GM23248 (cell line): ENCODE measurements at regions not wholly inside any gene's neighbourhood (a gene's known extent, or its start where the extent isn't known, plus 50 kb on each side); places are given as distances from the start of the nearest gene placed in this dataset.

Experiments
- DNase-seq: peaks from one replicate; pipeline ENCODE4 v3.0.0-alpha.2; 2015
- H2AFZ ChIP-seq: fragments of 200-600 bp; sonication (generic); 2 replicates; pipeline ENCODE4 v1.6.1; 2016; ENCODE audit warnings: antibody characterized with exemption
- H3F3A ChIP-seq: fragments of 200-600 bp; sonication (generic); 2 replicates; pipeline ENCODE4 v1.6.1; 2016; ENCODE audit warnings: mild to moderate bottlenecking, antibody characterized with exemption, mixed run types; ENCODE audit not compliant: insufficient read depth
- H3K27ac ChIP-seq: fragments of 200-600 bp; sonication (generic); 2 replicates; pipeline ENCODE4 v1.5.1; 2016; ENCODE audit warnings: mild to moderate bottlenecking
- H3K27me3 ChIP-seq: fragments of 200-600 bp; sonication (generic); replicated peaks from 2 replicates; pipeline ENCODE4 v1.6.1; 2016; ENCODE audit warnings: mild to moderate bottlenecking; ENCODE audit not compliant: insufficient read depth
- H3K36me3 ChIP-seq: fragments of 200-600 bp; sonication (generic); 2 replicates; pipeline ENCODE4 v1.6.1; 2016; ENCODE audit warnings: low read depth, mild to moderate bottlenecking
- H3K4me1 ChIP-seq: fragments of 200-600 bp; sonication (generic); 2 replicates; pipeline ENCODE4 v1.6.1; 2016; ENCODE audit warnings: mild to moderate bottlenecking; ENCODE audit not compliant: insufficient read depth
- H3K4me2 ChIP-seq: fragments of 200-600 bp; sonication (generic); one replicate; pipeline ENCODE4 v1.6.1; 2016; ENCODE audit warnings: mild to moderate bottlenecking; ENCODE audit not compliant: unreplicated experiment
- H3K4me3 ChIP-seq: fragments of 200-600 bp; sonication (generic); 2 replicates; pipeline ENCODE4 v1.5.1; 2016; ENCODE audit warnings: mild to moderate bottlenecking
- H3K79me2 ChIP-seq: fragments of 200-600 bp; sonication (generic); 2 replicates; pipeline ENCODE4 v1.6.1; 2016; ENCODE audit warnings: mild to moderate bottlenecking; ENCODE audit not compliant: insufficient read depth
- H3K9ac ChIP-seq: fragments of 200-600 bp; sonication (generic); 2 replicates; pipeline ENCODE4 v1.6.1; 2016; ENCODE audit warnings: mild to moderate bottlenecking
- H3K9me2 ChIP-seq: fragments of 200-600 bp; sonication (generic); 2 replicates; pipeline ENCODE4 v1.6.1; 2016; ENCODE audit warnings: mixed run types, mild to moderate bottlenecking, moderate library complexity; ENCODE audit not compliant: insufficient read depth
- H3K9me3 ChIP-seq: fragments of 200-600 bp; sonication (generic); one replicate; pipeline ENCODE4 v1.6.1; 2017; ENCODE audit warnings: low read depth
- H4K20me1 ChIP-seq: fragments of 200-600 bp; sonication (generic); 2 replicates; pipeline ENCODE4 v1.6.0; 2016; ENCODE audit not compliant: insufficient read depth
- EZH2 ChIP-seq: fragments of 200-600 bp; sonication (generic); IDR thresholded peaks from 2 replicates; pipeline ENCODE4 v1.6.1; 2018; ENCODE audit warnings: antibody characterized with exemption, mild to moderate bottlenecking; ENCODE audit not compliant: insufficient read depth, poor library complexity, severe bottlenecking
- EZH2phosphoT487 ChIP-seq: fragments of 200-600 bp; sonication (generic); IDR thresholded peaks from 2 replicates; pipeline ENCODE4 v1.6.1; 2018; ENCODE audit warnings: antibody characterized with exemption, moderate library complexity, mild to moderate bottlenecking, low read depth; ENCODE audit not compliant: insufficient read depth
- WGBS, 2 experiments: methylation state at CpG; one replicate each; pipeline ENCODE4 v1.1.6; 2015 to 2017; ENCODE audit warnings: low lambda C conversion rate in 2 of 2, low coverage in 1 of 2; ENCODE audit errors: missing lambda C conversion rate in 2 of 2; 5-methylcytosine and 5-hydroxymethylcytosine counted together
- in situ Hi-C: fragments of 300-500 bp; cut with MboI; formaldehyde crosslinking; loops from 2 replicates; pipeline ENCODE4 v1.15.0; 2020

DNA sequence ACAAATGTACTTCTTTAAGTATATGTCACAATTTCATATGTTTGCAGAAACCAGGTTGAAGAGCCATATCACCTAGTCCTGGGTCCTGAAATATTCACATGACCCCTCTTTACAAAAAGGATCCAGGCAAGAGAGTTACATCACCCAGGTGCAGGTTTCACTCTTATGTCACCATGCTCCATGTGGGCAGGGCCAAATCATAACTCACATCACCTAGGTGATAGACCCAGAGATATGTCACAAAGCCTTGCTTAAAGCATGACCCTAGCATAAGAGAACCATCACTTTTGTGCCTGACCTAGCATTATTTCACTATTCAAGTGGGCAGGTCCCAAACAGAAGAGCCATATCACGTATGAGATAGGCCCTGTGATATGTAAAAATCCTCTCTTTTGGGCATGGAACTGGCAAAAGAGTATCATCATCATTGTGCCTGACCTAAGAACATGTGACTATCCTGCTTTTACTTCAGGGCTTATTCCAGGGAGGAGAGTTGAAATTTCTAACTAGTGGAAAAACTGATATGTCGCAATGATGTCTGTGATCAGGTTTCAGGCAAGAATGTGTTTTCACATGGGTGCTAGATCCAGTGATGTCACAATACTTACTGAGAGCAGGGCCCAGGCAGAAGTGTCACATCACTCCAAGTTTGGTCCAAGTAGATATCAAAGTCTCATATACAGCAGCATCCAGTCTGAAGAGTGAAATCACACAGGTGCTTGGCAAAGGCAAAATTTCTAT lies 909.9 kb upstream of the AMELY start:
- Histone ChIP-seq H3K79me2 (no peaks in the 10 kb centered on the region), H3K4me1 (peaks cover 8% of the 10 kb centered on the region; the same call in 1 of the 2 replicates), H3K36me3 (no peaks in the 10 kb centered on the region), H4K20me1 (no peaks in the 10 kb centered on the region), H2AFZ (no peak overlapping the region), H3K9me2 (no peaks in the 10 kb centered on the region), H3K9ac (no peak overlapping the region), H3K27ac (0 out of 2 replicates have a peak overlapping the region, but pooled peaks have one; percentile 33), H3K4me2 (no peak overlapping the region), H3K9me3 (no peaks in the 10 kb centered on the region), H3F3A (peaks cover 10% of the 10 kb centered on the region; the same call in 1 of the 2 replicates), H3K27me3 (no peaks in the 10 kb centered on the region), H3K4me3 (no peak overlapping the region)
- TF ChIP-seq EZH2phosphoT487 (no peak), EZH2 (no peak)
- peak; percentile 61 for DNase-seq
- WGBS, 2 experiments, result 100% methylated on average over 2 of the region's 2 CpGs
- in situ Hi-C loops, result no loop called here

- in situ Hi-C loops, result no loop called here
- Histone ChIP-seq H3K9me3 (no peaks in the 10 kb centered on the region), H3K36me3 (no peaks in the 10 kb centered on the region)
Measured at GRCh38 chrY:7818924-7819323, 907.4 kb upstream of the AMELY start.

GRCh38 chrY:7816567-7816966 lies 905.0 kb upstream of the AMELY start:
- H3K4me1 ChIP-seq, result 0 out of 2 replicates have a peak, but pooled peaks cover 3% of the 10 kb centered on the region
- no peak for TF ChIP-seq EZH2
- in situ Hi-C loops, result no loop called here

More at GRCh38 chrY:7818924-7819323, 907.4 kb upstream of the AMELY start:
- Histone ChIP-seq H3K79me2 (no peaks in the 10 kb centered on the region), H3K4me3 (no peak overlapping the region), H2AFZ (no peak overlapping the region), H3K9me2 (no peaks in the 10 kb centered on the region), H3K4me1 (0 out of 2 replicates have a peak, but pooled peaks cover 3% of the 10 kb centered on the region), H3K27ac (no peak overlapping the region), H3K4me2 (no peak overlapping the region), H3K9ac (no peak overlapping the region), H3F3A (peaks cover 5% of the 10 kb centered on the region; the same call in 1 of the 2 replicates), H4K20me1 (no peaks in the 10 kb centered on the region), H3K27me3 (no peaks in the 10 kb centered on the region)
- DNase-seq, result peak; percentile 53
- TF ChIP-seq EZH2, result no peak

GRCh38 chrY:7815921-7816320 lies 904.4 kb upstream of the AMELY start:
- no peak overlapping the region for H3K9ac ChIP-seq
- H3K4me2 ChIP-seq, result no peak overlapping the region
- no peak for TF ChIP-seq EZH2phosphoT487
- no peak for TF ChIP-seq EZH2
- H3K4me3 ChIP-seq, result no peak overlapping the region
- no peak overlapping the region for H2AFZ ChIP-seq
- peak; percentile 18 for DNase-seq
- no peak overlapping the region for H3K27ac ChIP-seq
- H3F3A ChIP-seq, result no peaks in the 10 kb centered on the region
- H3K9me3 ChIP-seq, result no peaks in the 10 kb centered on the region
- no peaks in the 10 kb centered on the region for H3K4me1 ChIP-seq
- no peaks in the 10 kb centered on the region for H3K27me3 ChIP-seq
- no peaks in the 10 kb centered on the region for H3K9me2 ChIP-seq
- in situ Hi-C loops, result no loop called here
- H3K36me3 ChIP-seq, result no peaks in the 10 kb centered on the region
- no peaks in the 10 kb centered on the region for H3K79me2 ChIP-seq
- no peaks in the 10 kb centered on the region for H4K20me1 ChIP-seq

More at GRCh38 chrY:7816567-7816966, 905.0 kb upstream of the AMELY start:
- Histone ChIP-seq H3K36me3 (no peaks in the 10 kb centered on the region), H3K79me2 (no peaks in the 10 kb centered on the region), H3K9me2 (no peaks in the 10 kb centered on the region), H2AFZ (no peak overlapping the region), H3K4me3 (no peak overlapping the region), H3K4me2 (no peak overlapping the region), H3F3A (peaks cover 4% of the 10 kb centered on the region; the same call in 1 of the 2 replicates), H3K27ac (no peak overlapping the region), H4K20me1 (no peaks in the 10 kb centered on the region), H3K9ac (no peak overlapping the region), H3K27me3 (no peaks in the 10 kb centered on the region), H3K9me3 (no peaks in the 10 kb centered on the region)
- 94 to 100% methylated on average over 1 of the region's 1 CpG for WGBS, 2 experiments
- no peak for DNase-seq

GRCh38 chrY:7815285-7815684 lies 903.7 kb upstream of the AMELY start:
- H3F3A ChIP-seq, result no peaks in the 10 kb centered on the region
- H3K4me2 ChIP-seq, result no peak overlapping the region
- in situ Hi-C loops, result no loop called here
- 100% methylated on average over 1 of the region's 1 CpG for WGBS, 2 experiments
- H3K79me2 ChIP-seq, result no peaks in the 10 kb centered on the region
- no peaks in the 10 kb centered on the region for H3K9me2 ChIP-seq
- no peaks in the 10 kb centered on the region for H4K20me1 ChIP-seq
- H2AFZ ChIP-seq, result no peak overlapping the region
- TF ChIP-seq EZH2phosphoT487 (no peak), EZH2 (no peak)
- no peaks in the 10 kb centered on the region for H3K4me1 ChIP-seq
- no peaks in the 10 kb centered on the region for H3K27me3 ChIP-seq
- H3K36me3 ChIP-seq, result no peaks in the 10 kb centered on the region
- no peaks in the 10 kb centered on the region for H3K9me3 ChIP-seq
- no peak overlapping the region for H3K27ac ChIP-seq
- DNase-seq, result no peak
- H3K9ac ChIP-seq, result no peak overlapping the region
- no peak overlapping the region for H3K4me3 ChIP-seq
